K562 (cell line): ENCODE measurements at regions not wholly inside any gene's neighbourhood (a gene's known extent, or its start where the extent isn't known, plus 50 kb on each side); places are given as distances from the start of the nearest gene placed in this dataset.

Experiments
- EGR1 ChIP-seq: fragments of 450-650 bp; conservative IDR thresholded peaks from 2 replicates; pipeline ENCODE4 v1.6.1; 2017; ENCODE audit warnings: mild to moderate bottlenecking
- SAP30 ChIP-seq: fragments of 200-600 bp; sonication (generic); IDR thresholded peaks from 2 replicates; pipeline ENCODE4 v1.6.1; 2012; ENCODE audit warnings: borderline replicate concordance, low read depth, mild to moderate bottlenecking, moderate library complexity, low read length, control low read depth, inconsistent platforms; ENCODE audit not compliant: insufficient read depth, poor library complexity, severe bottlenecking
- SIN3A ChIP-seq, 2 experiments: fragments of 150-350 bp in 1 of 2; IDR thresholded peaks; 2 replicates each; pipeline ENCODE4 v1.6.1; 2011 to 2016; ENCODE audit warnings: borderline replicate concordance in 2 of 2, low read depth in 2 of 2, low read length in 2 of 2, mild to moderate bottlenecking in 2 of 2, moderate library complexity in 2 of 2; ENCODE audit not compliant: control insufficient read depth in 1 of 2
- TAF9B ChIP-seq: fragments of 450-650 bp; IDR thresholded peaks from 2 replicates; pipeline ENCODE4 v1.6.1; 2018; ENCODE audit warnings: mild to moderate bottlenecking; ENCODE audit not compliant: partially characterized antibody
- ZKSCAN1 ChIP-seq: fragments of 150-350 bp; IDR thresholded peaks from 2 replicates; pipeline ENCODE4 v1.6.1; 2016; ENCODE audit warnings: low read depth, low read length
- TF ChIP-seq, protein P1 (sequence below), 3 experiments: IDR thresholded peaks in 2 of 3; conservative IDR thresholded peaks in 1 of 3; 2 replicates each; pipeline ENCODE4 v1.5.1; 2011 to 2012; ENCODE audit warnings: low read length in 3 of 3, mild to moderate bottlenecking in 3 of 3, control low read depth in 2 of 3, improper control_type of control experiment in 1 of 3, inconsistent platforms in 1 of 3, low read depth in 1 of 3, mixed read lengths in 1 of 3, moderate library complexity in 1 of 3; ENCODE audit not compliant: insufficient read depth in 2 of 3
- TF ChIP-seq, protein P2 (sequence below), 2 experiments: fragments of 150-350 bp in 1 of 2; IDR thresholded peaks; 2 replicates each; pipeline ENCODE4 v1.6.1; 2012 to 2016; ENCODE audit warnings: low read depth in 2 of 2, low read length in 2 of 2, mild to moderate bottlenecking in 1 of 2, moderate library complexity in 1 of 2

GRCh38 chr2:45166229-45166890, 157.1 kb upstream of the SIX2 start:
- TF ChIP-seq TAF9B: no peak
- no peak for TF ChIP-seq SAP30
- no peak for TF ChIP-seq ZKSCAN1
- no peak for TF ChIP-seq EGR1
- TF ChIP-seq, protein P1, sequence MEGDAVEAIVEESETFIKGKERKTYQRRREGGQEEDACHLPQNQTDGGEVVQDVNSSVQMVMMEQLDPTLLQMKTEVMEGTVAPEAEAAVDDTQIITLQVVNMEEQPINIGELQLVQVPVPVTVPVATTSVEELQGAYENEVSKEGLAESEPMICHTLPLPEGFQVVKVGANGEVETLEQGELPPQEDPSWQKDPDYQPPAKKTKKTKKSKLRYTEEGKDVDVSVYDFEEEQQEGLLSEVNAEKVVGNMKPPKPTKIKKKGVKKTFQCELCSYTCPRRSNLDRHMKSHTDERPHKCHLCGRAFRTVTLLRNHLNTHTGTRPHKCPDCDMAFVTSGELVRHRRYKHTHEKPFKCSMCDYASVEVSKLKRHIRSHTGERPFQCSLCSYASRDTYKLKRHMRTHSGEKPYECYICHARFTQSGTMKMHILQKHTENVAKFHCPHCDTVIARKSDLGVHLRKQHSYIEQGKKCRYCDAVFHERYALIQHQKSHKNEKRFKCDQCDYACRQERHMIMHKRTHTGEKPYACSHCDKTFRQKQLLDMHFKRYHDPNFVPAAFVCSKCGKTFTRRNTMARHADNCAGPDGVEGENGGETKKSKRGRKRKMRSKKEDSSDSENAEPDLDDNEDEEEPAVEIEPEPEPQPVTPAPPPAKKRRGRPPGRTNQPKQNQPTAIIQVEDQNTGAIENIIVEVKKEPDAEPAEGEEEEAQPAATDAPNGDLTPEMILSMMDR (IDR thresholded peaks at IDR 0.05 in 2 of 3, conservative IDR thresholded peaks at IDR 0.05 in 1 of 3; ENCODE audit: insufficient read depth in 2 of 3, low read depth in 1 of 3, low read length in 3 of 3): no peak
- no peak for TF ChIP-seq SIN3A (IDR thresholded peaks at IDR 0.05; ENCODE audit: borderline replicate concordance in 2 of 2, control insufficient read depth in 1 of 2, low read depth in 2 of 2, low read length in 2 of 2)
- TF ChIP-seq, protein P2, sequence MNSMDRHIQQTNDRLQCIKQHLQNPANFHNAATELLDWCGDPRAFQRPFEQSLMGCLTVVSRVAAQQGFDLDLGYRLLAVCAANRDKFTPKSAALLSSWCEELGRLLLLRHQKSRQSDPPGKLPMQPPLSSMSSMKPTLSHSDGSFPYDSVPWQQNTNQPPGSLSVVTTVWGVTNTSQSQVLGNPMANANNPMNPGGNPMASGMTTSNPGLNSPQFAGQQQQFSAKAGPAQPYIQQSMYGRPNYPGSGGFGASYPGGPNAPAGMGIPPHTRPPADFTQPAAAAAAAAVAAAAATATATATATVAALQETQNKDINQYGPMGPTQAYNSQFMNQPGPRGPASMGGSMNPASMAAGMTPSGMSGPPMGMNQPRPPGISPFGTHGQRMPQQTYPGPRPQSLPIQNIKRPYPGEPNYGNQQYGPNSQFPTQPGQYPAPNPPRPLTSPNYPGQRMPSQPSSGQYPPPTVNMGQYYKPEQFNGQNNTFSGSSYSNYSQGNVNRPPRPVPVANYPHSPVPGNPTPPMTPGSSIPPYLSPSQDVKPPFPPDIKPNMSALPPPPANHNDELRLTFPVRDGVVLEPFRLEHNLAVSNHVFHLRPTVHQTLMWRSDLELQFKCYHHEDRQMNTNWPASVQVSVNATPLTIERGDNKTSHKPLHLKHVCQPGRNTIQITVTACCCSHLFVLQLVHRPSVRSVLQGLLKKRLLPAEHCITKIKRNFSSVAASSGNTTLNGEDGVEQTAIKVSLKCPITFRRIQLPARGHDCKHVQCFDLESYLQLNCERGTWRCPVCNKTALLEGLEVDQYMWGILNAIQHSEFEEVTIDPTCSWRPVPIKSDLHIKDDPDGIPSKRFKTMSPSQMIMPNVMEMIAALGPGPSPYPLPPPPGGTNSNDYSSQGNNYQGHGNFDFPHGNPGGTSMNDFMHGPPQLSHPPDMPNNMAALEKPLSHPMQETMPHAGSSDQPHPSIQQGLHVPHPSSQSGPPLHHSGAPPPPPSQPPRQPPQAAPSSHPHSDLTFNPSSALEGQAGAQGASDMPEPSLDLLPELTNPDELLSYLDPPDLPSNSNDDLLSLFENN (IDR thresholded peaks at IDR 0.05; ENCODE audit: low read depth in 2 of 2, low read length in 2 of 2): no peak
